ENCODE measurements at regions not wholly inside any gene's neighbourhood (a gene's known extent, or its start where the extent isn't known, plus 50 kb on each side); places are given as distances from the start of the nearest gene placed in this dataset.

DNA sequence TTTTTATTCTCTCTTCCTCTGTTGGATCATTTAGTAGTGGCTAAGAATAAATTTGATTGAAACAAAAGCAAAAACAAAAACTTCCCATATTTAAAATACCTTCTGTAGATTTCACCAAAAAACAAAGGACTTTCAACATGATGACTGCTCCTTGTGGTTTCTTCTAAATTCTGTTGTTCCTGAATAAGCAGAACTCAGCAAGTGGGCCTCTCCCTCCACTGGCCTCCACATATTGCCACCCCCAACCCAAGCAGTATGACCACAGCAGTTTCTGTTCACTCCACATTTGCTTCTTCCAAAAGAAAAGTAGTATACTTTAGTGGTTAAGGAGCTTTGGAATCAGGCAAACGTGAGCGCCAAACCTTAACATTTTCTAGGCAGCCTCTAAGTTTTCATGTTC, 114.7 kb downstream of the COX18 start:
- no peaks in the 10 kb centered on the region for H4K20me1 ChIP-seq (ENCODE audit: insufficient read depth, low read depth, low read length)
- no peak overlapping the region for H3K4me3 ChIP-seq (ENCODE audit: low read length)
- no peaks in the 10 kb centered on the region for H3K4me1 ChIP-seq (ENCODE audit: low read length)
- no peaks in the 10 kb centered on the region; the same call in 1 of the 2 replicates for H3K9me3 ChIP-seq (ENCODE audit: low read length)
- no peak overlapping the region for H2AFZ ChIP-seq (ENCODE audit: low read length)
- no peak overlapping the region for H3K9ac ChIP-seq (ENCODE audit: low read length)
- H3K79me2 ChIP-seq (ENCODE audit: low read length) = no peaks in the 10 kb centered on the region
- H3K9me2 ChIP-seq (replicated peaks; ENCODE audit: insufficient read depth, low read length) = no peaks in the 10 kb centered on the region
- no peaks in the 10 kb centered on the region for H3K36me3 ChIP-seq (ENCODE audit: insufficient read depth, low read length)
- H3K27me3 ChIP-seq (ENCODE audit: low read length) = no peaks in the 10 kb centered on the region
- no peak for DNase-seq
- H3K27ac ChIP-seq (ENCODE audit: low read length) = no peak overlapping the region
- H3K4me2 ChIP-seq (ENCODE audit: low read depth, low read length, poor library complexity, severe bottlenecking) = no peak overlapping the region

- Histone ChIP-seq H3K4me3 (ENCODE audit: low read length) (no peak overlapping the region), H3K9me2 (replicated peaks; ENCODE audit: insufficient read depth, low read length) (no peaks in the 10 kb centered on the region), H3K9ac (ENCODE audit: low read length) (no peak overlapping the region), H3K4me1 (ENCODE audit: low read length) (no peaks in the 10 kb centered on the region), H3K36me3 (ENCODE audit: insufficient read depth, low read length) (no peaks in the 10 kb centered on the region), H3K79me2 (ENCODE audit: low read length) (no peaks in the 10 kb centered on the region), H3K27ac (ENCODE audit: low read length) (no peak overlapping the region), H3K4me2 (ENCODE audit: low read depth, low read length, poor library complexity, severe bottlenecking) (no peak overlapping the region), H3K9me3 (ENCODE audit: low read length) (no peaks in the 10 kb centered on the region), H2AFZ (ENCODE audit: low read length) (no peak overlapping the region), H3K27me3 (ENCODE audit: low read length) (no peaks in the 10 kb centered on the region), H4K20me1 (ENCODE audit: insufficient read depth, low read depth, low read length) (no peaks in the 10 kb centered on the region)
- DNase-seq = no peak
Observed at GRCh38 chr4:72953571-72953970, 115.9 kb downstream of the COX18 start.

- H3K27ac ChIP-seq (ENCODE audit: low read length) = no peak overlapping the region
Observed at GRCh38 chr4:72951628-72952027, 117.9 kb downstream of the COX18 start.

DNA sequence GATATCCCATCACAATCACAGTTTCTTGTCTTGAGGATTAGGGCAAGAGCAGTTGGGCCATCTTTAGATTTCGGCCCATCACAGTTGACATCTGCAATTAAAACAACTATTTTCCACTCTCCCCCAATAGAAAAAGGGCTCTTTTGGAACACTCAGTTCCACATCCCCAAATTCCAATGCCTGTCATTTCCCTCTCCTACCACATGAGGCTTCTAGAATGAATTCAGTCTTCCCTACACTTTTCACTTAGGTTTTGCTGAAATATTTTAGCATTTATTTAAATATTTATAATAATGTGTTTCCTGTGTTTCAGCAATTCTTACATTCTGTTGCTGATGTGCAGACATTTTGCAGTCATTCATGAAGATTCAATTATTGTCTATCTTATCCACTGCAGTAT, 118.4 kb downstream of the COX18 start:
- no peak overlapping the region for H3K4me3 ChIP-seq (ENCODE audit: low read length)

More at GRCh38 chr4:72951628-72952027, 117.9 kb downstream of the COX18 start:
- no peak for DNase-seq
- Histone ChIP-seq H3K4me2 (ENCODE audit: low read depth, low read length, poor library complexity, severe bottlenecking) (no peak overlapping the region), H3K9ac (ENCODE audit: low read length) (no peak overlapping the region), H3K4me3 (ENCODE audit: low read length) (no peak overlapping the region), H3K27me3 (ENCODE audit: low read length) (no peaks in the 10 kb centered on the region), H3K79me2 (ENCODE audit: low read length) (no peaks in the 10 kb centered on the region), H2AFZ (ENCODE audit: low read length) (no peak overlapping the region), H3K9me3 (ENCODE audit: low read length) (no peaks in the 10 kb centered on the region), H3K4me1 (ENCODE audit: low read length) (no peaks in the 10 kb centered on the region), H4K20me1 (ENCODE audit: insufficient read depth, low read depth, low read length) (no peaks in the 10 kb centered on the region), H3K9me2 (replicated peaks; ENCODE audit: insufficient read depth, low read length) (no peaks in the 10 kb centered on the region), H3K36me3 (ENCODE audit: insufficient read depth, low read length) (no peaks in the 10 kb centered on the region)

GRCh38 chr4:72948080-72948479, 121.4 kb downstream of the COX18 start:
- Histone ChIP-seq H3K36me3 (ENCODE audit: insufficient read depth, low read length) (no peaks in the 10 kb centered on the region), H3K4me3 (ENCODE audit: low read length) (no peak overlapping the region), H3K27me3 (ENCODE audit: low read length) (no peaks in the 10 kb centered on the region), H3K79me2 (ENCODE audit: low read length) (no peaks in the 10 kb centered on the region), H4K20me1 (ENCODE audit: insufficient read depth, low read depth, low read length) (no peaks in the 10 kb centered on the region), H3K4me1 (ENCODE audit: low read length) (no peaks in the 10 kb centered on the region), H3K9me2 (replicated peaks; ENCODE audit: insufficient read depth, low read length) (no peaks in the 10 kb centered on the region), H3K9ac (ENCODE audit: low read length) (no peak overlapping the region), H3K4me2 (ENCODE audit: low read depth, low read length, poor library complexity, severe bottlenecking) (no peak overlapping the region), H3K9me3 (ENCODE audit: low read length) (no peaks in the 10 kb centered on the region), H3K27ac (ENCODE audit: low read length) (no peak overlapping the region), H2AFZ (ENCODE audit: low read length) (no peak overlapping the region)
- DNase-seq = no peak

More for the DNA sequence above, 118.4 kb downstream of the COX18 start:
- no peak overlapping the region for H3K4me2 ChIP-seq (ENCODE audit: low read depth, low read length, poor library complexity, severe bottlenecking)
- H2AFZ ChIP-seq (ENCODE audit: low read length) = no peak overlapping the region
- H3K9me3 ChIP-seq (ENCODE audit: low read length) = no peaks in the 10 kb centered on the region
- H3K36me3 ChIP-seq (ENCODE audit: insufficient read depth, low read length) = no peaks in the 10 kb centered on the region
- no peak overlapping the region for H3K9ac ChIP-seq (ENCODE audit: low read length)
- DNase-seq = no peak
- no peaks in the 10 kb centered on the region for H3K4me1 ChIP-seq (ENCODE audit: low read length)
- no peaks in the 10 kb centered on the region for H3K9me2 ChIP-seq (replicated peaks; ENCODE audit: insufficient read depth, low read length)
- H3K27me3 ChIP-seq (ENCODE audit: low read length) = no peaks in the 10 kb centered on the region
- H3K79me2 ChIP-seq (ENCODE audit: low read length) = no peaks in the 10 kb centered on the region
- no peaks in the 10 kb centered on the region for H4K20me1 ChIP-seq (ENCODE audit: insufficient read depth, low read depth, low read length)
- no peak overlapping the region for H3K27ac ChIP-seq (ENCODE audit: low read length)

GRCh38 chr4:72945719-72946336, 123.7 kb downstream of the COX18 start:
- no peak for DNase-seq
- H3K4me2 ChIP-seq (ENCODE audit: low read depth, low read length, poor library complexity, severe bottlenecking) = no peak overlapping the region
- H3K27ac ChIP-seq (ENCODE audit: low read length) = no peak overlapping the region
- H4K20me1 ChIP-seq (ENCODE audit: insufficient read depth, low read depth, low read length) = no peaks in the 10 kb centered on the region
- no peak overlapping the region for H3K4me3 ChIP-seq (ENCODE audit: low read length)
- no peaks in the 10 kb centered on the region for H3K79me2 ChIP-seq (ENCODE audit: low read length)
- no peaks in the 10 kb centered on the region for H3K9me2 ChIP-seq (replicated peaks; ENCODE audit: insufficient read depth, low read length)
- H3K36me3 ChIP-seq (ENCODE audit: insufficient read depth, low read length) = no peaks in the 10 kb centered on the region
- H3K9ac ChIP-seq (ENCODE audit: low read length) = no peak overlapping the region
- H3K4me1 ChIP-seq (ENCODE audit: low read length) = no peaks in the 10 kb centered on the region
- no peak overlapping the region for H2AFZ ChIP-seq (ENCODE audit: low read length)
- H3K9me3 ChIP-seq (ENCODE audit: low read length) = no peaks in the 10 kb centered on the region
- no peaks in the 10 kb centered on the region for H3K27me3 ChIP-seq (ENCODE audit: low read length)

DNA sequence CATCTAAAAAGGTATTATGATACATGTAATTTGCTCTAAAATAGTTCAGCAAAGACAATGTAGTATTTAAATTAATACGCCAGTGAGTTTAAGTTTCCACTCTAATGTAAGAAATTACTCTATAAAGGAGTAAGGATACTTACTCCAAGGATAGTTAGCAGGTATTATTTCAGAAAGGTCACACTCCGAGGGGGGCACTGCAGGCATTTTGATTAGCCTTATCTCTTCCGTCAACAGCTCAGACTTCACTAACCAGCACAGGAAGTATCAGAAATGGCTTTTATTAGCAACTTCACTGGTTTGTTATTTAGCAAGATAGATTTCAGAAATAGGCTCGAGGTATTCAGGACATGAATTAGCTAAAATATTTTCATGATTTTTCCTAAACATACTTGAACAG, 127.0 kb downstream of the COX18 start:
- no peak overlapping the region for H2AFZ ChIP-seq (ENCODE audit: low read length)
- H3K27ac ChIP-seq (ENCODE audit: low read length) = no peak overlapping the region
- H3K9me3 ChIP-seq (ENCODE audit: low read length) = no peaks in the 10 kb centered on the region
- H3K9me2 ChIP-seq (replicated peaks; ENCODE audit: insufficient read depth, low read length) = no peaks in the 10 kb centered on the region
- H3K79me2 ChIP-seq (ENCODE audit: low read length) = no peaks in the 10 kb centered on the region
- H3K4me2 ChIP-seq (ENCODE audit: low read depth, low read length, poor library complexity, severe bottlenecking) = no peak overlapping the region
- no peak overlapping the region for H3K9ac ChIP-seq (ENCODE audit: low read length)
- no peaks in the 10 kb centered on the region for H3K36me3 ChIP-seq (ENCODE audit: insufficient read depth, low read length)
- no peaks in the 10 kb centered on the region for H3K4me1 ChIP-seq (ENCODE audit: low read length)
- no peak overlapping the region for H3K4me3 ChIP-seq (ENCODE audit: low read length)
- DNase-seq = no peak
- no peaks in the 10 kb centered on the region for H3K27me3 ChIP-seq (ENCODE audit: low read length)
- H4K20me1 ChIP-seq (ENCODE audit: insufficient read depth, low read depth, low read length) = no peaks in the 10 kb centered on the region

DNA sequence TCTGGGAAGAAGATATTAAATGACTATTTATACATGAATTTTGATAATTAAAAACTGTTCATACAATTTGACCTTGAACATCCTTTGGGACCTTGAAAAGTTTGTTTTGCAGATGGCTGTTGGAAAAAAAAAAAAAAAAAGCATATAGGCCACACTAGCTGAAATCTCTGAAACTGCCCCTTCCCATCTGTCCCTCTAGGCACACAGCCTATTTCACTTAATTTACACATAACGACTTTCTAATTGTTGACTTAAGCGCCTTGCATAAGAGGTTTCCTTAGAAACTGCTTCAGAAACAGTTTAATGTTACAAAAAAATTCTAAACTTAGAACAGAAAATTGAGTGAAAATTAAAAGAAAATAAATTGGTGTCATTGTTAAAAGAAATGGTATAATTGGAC, 131.0 kb downstream of the COX18 start:
- Histone ChIP-seq H3K36me3 (ENCODE audit: insufficient read depth, low read length) (no peaks in the 10 kb centered on the region), H3K9me2 (replicated peaks; ENCODE audit: insufficient read depth, low read length) (no peaks in the 10 kb centered on the region), H4K20me1 (ENCODE audit: insufficient read depth, low read depth, low read length) (no peaks in the 10 kb centered on the region), H3K79me2 (ENCODE audit: low read length) (no peaks in the 10 kb centered on the region), H3K9me3 (ENCODE audit: low read length) (no peaks in the 10 kb centered on the region), H3K27me3 (ENCODE audit: low read length) (0 out of 2 replicates have a peak, but pooled peaks cover 3% of the 10 kb centered on the region), H3K4me2 (ENCODE audit: low read depth, low read length, poor library complexity, severe bottlenecking) (no peak overlapping the region), H3K4me3 (ENCODE audit: low read length) (no peak overlapping the region), H3K27ac (ENCODE audit: low read length) (no peak overlapping the region), H3K9ac (ENCODE audit: low read length) (no peak overlapping the region), H3K4me1 (ENCODE audit: low read length) (no peaks in the 10 kb centered on the region), H2AFZ (ENCODE audit: low read length) (no peak overlapping the region)
- DNase-seq = no peak

Data from Karpas-422 (cell line).